ENCODE measurements at regions not wholly inside any gene's neighbourhood (a gene's known extent, or its start where the extent isn't known, plus 50 kb on each side); places are given as distances from the start of the nearest gene placed in this dataset.

GRCh38 chr12:53866727-53867126 is 71.9 kb upstream of the HOXC13 start:
- H3K4me3 ChIP-seq (ENCODE audit: low read depth, low read length): no peak overlapping the region
- TF ChIP-seq CTCF (IDR thresholded peaks at IDR 0.05; ENCODE audit: low read depth, low read length): no peak
- DNase-seq (ENCODE audit: low read depth, low spot score): no peak
- in situ Hi-C loops (cut with HindIII; ENCODE audit: low sequenced_read_pairs): no loop called here

GRCh38 chr12:53867216-53868012 is 71.2 kb upstream of the HOXC13 start:
- DNase-seq (ENCODE audit: low read depth, low spot score): no peak

GRCh38 chr12:53868511-53868986 is 70.1 kb upstream of the HOXC13 start:
- in situ Hi-C loops (cut with HindIII; ENCODE audit: low sequenced_read_pairs): no loop called here
- TF ChIP-seq CTCF (IDR thresholded peaks at IDR 0.05; ENCODE audit: low read depth, low read length): no peak
- no peak for DNase-seq (ENCODE audit: low read depth, low spot score)
- H3K4me3 ChIP-seq (ENCODE audit: low read depth, low read length): no peak overlapping the region

More at GRCh38 chr12:53867216-53868012, 71.2 kb upstream of the HOXC13 start:
- H3K4me3 ChIP-seq (ENCODE audit: low read depth, low read length): no peak overlapping the region
- TF ChIP-seq CTCF (IDR thresholded peaks at IDR 0.05; ENCODE audit: low read depth, low read length): no peak
- in situ Hi-C loops (cut with HindIII; ENCODE audit: low sequenced_read_pairs): no loop called here

- no peak for DNase-seq (ENCODE audit: low read depth, low spot score)
- in situ Hi-C loops (cut with HindIII; ENCODE audit: low sequenced_read_pairs): no loop called here
- no peak for TF ChIP-seq CTCF (IDR thresholded peaks at IDR 0.05; ENCODE audit: low read depth, low read length)
- H3K4me3 ChIP-seq (ENCODE audit: low read depth, low read length): no peak overlapping the region
These were observed 69.1 kb upstream of the HOXC13 start for GRCh38 chr12:53869500-53869899.

- H3K4me3 ChIP-seq (ENCODE audit: low read depth, low read length): no peak overlapping the region
- in situ Hi-C loops (cut with HindIII; ENCODE audit: low sequenced_read_pairs): no loop called here
- DNase-seq (ENCODE audit: low read depth, low spot score): no peak
- no peak for TF ChIP-seq CTCF (IDR thresholded peaks at IDR 0.05; ENCODE audit: low read depth, low read length)
These were observed 68.5 kb upstream of the HOXC13 start for GRCh38 chr12:53870117-53870516.

GRCh38 chr12:53871367-53871766 is 67.3 kb upstream of the HOXC13 start:
- H3K4me3 ChIP-seq (ENCODE audit: low read depth, low read length): no peak overlapping the region
- TF ChIP-seq CTCF (IDR thresholded peaks at IDR 0.05; ENCODE audit: low read depth, low read length): no peak
- in situ Hi-C loops (cut with HindIII; ENCODE audit: low sequenced_read_pairs): no loop called here
- DNase-seq (ENCODE audit: low read depth, low spot score): no peak
